Vagina (tissue), 2 donors: ENCODE measurements at regions not wholly inside any gene's neighbourhood (a gene's known extent, or its start where the extent isn't known, plus 50 kb on each side); places are given as distances from the start of the nearest gene placed in this dataset.

Source experiments
- CTCF ChIP-seq, 3 experiments: fragments of 450-650 bp in 2 of 3; fragments of 200-600 bp in 1 of 3; sonication (generic) in 1 of 3; IDR thresholded peaks; one replicate each; pipeline ENCODE4 v1.5.1; 2017 to 2019; ENCODE audit warnings: antibody characterized with exemption in 3 of 3, mild to moderate bottlenecking in 2 of 3, moderate library complexity in 2 of 3
- POLR2AphosphoS5 ChIP-seq, 2 donors: sonication (generic); formaldehyde crosslinking; IDR thresholded peaks; one replicate each; pipeline ENCODE4 v1.9.0; 2017; ENCODE audit warnings: antibody characterized with exemption in 2 of 2, mild to moderate bottlenecking in 2 of 2, low read depth in 1 of 2; ENCODE audit not compliant: insufficient read depth in 1 of 2

DNA sequence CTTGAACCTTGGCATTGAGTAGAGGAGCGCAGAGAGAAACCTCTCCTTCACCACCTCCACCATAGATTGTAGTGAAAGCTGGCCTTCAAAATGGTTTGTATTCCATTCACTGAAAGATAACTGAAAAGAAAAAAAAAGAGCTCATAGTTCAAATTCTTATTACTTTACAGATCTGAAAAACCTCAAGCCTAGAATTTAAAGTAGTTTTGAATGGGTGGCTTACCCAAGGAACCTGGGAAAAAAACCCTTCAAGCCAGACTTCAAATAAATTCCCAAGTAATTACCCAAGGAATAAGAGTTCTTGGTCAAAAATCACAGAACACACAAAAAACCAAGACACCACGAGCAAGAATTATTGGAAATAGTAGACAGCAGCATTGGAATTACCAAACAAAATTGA, 83.6 kb upstream of the TMEM33 start:
- no peak for TF ChIP-seq CTCF (IDR thresholded peaks at IDR 0.05)
- TF ChIP-seq POLR2AphosphoS5 (IDR thresholded peaks at IDR 0.05; ENCODE audit: insufficient read depth in 1 of 2, low read depth in 1 of 2): no peak
